OCI-LY7 (cell line): ENCODE measurements at regions not wholly inside any gene's neighbourhood (a gene's known extent, or its start where the extent isn't known, plus 50 kb on each side); places are given as distances from the start of the nearest gene placed in this dataset.

Source experiments
- CTCF ChIP-seq: fragments of 200-600 bp; sonication (generic); conservative IDR thresholded peaks from 2 replicates; pipeline ENCODE4 v1.5.1; 2014; ENCODE audit warnings: mild to moderate bottlenecking, antibody characterized with exemption, low read length, moderate library complexity, mixed read lengths
- EZH2phosphoT487 ChIP-seq: fragments of 200-600 bp; sonication (generic); IDR thresholded peaks from 2 replicates; pipeline ENCODE4 v1.6.1; 2018; ENCODE audit warnings: low read depth, borderline replicate concordance, mild to moderate bottlenecking, mixed run types, antibody characterized with exemption, low read length, moderate library complexity, mixed read lengths

- no peak for TF ChIP-seq CTCF
- no peak for TF ChIP-seq EZH2phosphoT487
Observed at GRCh38 chr12:105506678-105507310, 176.3 kb downstream of the C12orf75 start.
